ENCODE measurements at regions not wholly inside any gene's neighbourhood (a gene's known extent, or its start where the extent isn't known, plus 50 kb on each side); places are given as distances from the start of the nearest gene placed in this dataset.

GRCh38 chr3:63067999-63068645 is 192.9 kb upstream of the CADPS start:
- 33% methylated on average over 3 of the region's 3 CpGs for WGBS
- Histone ChIP-seq H3K36me3 (ENCODE audit: control insufficient read depth in 4 of 4, insufficient read depth in 3 of 4, low read depth in 1 of 4, low read length in 3 of 4) (no peaks in the 10 kb centered on the region), H3K9me3 (ENCODE audit: control insufficient read depth in 4 of 4, low read length in 3 of 4) (peaks cover 0 to 3% (median 0%) of the 10 kb centered on the region in 4 donors), H3K9ac (ENCODE audit: low read depth in 1 of 2, low read length in 2 of 2) (no peak overlapping the region), H3K27ac (ENCODE audit: low read depth in 1 of 2, low read length in 2 of 2) (no peak overlapping the region), H3K4me1 (ENCODE audit: control insufficient read depth in 4 of 4, insufficient read depth in 4 of 4, low read length in 3 of 4) (no peaks in the 10 kb centered on the region), H3K27me3 (ENCODE audit: control insufficient read depth in 4 of 4, insufficient read depth in 4 of 4, low read length in 3 of 4) (no peaks in the 10 kb centered on the region), H3K4me3 (ENCODE audit: low read depth in 1 of 3, low read length in 3 of 3) (no peak overlapping the region)
- TF ChIP-seq, protein P1, sequence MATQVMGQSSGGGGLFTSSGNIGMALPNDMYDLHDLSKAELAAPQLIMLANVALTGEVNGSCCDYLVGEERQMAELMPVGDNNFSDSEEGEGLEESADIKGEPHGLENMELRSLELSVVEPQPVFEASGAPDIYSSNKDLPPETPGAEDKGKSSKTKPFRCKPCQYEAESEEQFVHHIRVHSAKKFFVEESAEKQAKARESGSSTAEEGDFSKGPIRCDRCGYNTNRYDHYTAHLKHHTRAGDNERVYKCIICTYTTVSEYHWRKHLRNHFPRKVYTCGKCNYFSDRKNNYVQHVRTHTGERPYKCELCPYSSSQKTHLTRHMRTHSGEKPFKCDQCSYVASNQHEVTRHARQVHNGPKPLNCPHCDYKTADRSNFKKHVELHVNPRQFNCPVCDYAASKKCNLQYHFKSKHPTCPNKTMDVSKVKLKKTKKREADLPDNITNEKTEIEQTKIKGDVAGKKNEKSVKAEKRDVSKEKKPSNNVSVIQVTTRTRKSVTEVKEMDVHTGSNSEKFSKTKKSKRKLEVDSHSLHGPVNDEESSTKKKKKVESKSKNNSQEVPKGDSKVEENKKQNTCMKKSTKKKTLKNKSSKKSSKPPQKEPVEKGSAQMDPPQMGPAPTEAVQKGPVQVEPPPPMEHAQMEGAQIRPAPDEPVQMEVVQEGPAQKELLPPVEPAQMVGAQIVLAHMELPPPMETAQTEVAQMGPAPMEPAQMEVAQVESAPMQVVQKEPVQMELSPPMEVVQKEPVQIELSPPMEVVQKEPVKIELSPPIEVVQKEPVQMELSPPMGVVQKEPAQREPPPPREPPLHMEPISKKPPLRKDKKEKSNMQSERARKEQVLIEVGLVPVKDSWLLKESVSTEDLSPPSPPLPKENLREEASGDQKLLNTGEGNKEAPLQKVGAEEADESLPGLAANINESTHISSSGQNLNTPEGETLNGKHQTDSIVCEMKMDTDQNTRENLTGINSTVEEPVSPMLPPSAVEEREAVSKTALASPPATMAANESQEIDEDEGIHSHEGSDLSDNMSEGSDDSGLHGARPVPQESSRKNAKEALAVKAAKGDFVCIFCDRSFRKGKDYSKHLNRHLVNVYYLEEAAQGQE (IDR thresholded peaks at IDR 0.05): peak; percentile 99
- TF ChIP-seq ZBTB33 (IDR thresholded peaks at IDR 0.05): no peak
- DNase-seq (ENCODE audit: low spot score): no peak

DNA sequence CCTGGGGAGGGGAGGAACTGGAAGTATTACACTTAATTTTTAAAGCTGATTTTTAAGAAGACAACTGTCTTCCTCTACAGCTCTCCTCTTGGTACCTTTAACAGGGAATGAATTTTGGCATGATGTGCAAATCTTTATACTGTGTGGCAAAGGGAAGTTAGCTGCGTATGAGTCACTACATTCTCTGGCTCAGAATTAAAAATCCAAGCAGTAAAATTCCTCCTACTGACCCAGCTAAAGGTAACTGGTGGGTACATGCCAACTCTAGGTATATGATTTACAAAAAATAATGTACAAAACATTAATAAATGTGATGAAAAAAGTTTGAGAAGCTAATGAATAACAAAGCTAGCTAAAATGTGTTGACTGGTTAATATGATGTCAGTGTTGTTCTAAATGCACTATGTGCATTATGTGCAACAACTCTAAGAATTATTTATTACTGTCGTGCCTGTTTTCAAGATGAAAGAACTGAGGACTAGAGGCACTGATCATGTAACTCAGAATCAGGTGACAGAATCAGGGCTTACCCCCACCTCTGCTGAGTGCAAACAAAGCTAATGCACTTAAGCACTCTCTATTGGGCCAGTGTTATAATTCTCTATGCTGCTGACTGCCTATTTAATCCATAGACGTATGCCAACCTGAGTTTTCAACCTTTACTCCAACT is 194.7 kb upstream of the CADPS start:
- 45% methylated on average over 3 of the region's 3 CpGs for WGBS
- no peaks in the 10 kb centered on the region for H3K4me1 ChIP-seq (ENCODE audit: control insufficient read depth in 4 of 4, insufficient read depth in 4 of 4, low read length in 3 of 4)
- TF ChIP-seq, protein P2, sequence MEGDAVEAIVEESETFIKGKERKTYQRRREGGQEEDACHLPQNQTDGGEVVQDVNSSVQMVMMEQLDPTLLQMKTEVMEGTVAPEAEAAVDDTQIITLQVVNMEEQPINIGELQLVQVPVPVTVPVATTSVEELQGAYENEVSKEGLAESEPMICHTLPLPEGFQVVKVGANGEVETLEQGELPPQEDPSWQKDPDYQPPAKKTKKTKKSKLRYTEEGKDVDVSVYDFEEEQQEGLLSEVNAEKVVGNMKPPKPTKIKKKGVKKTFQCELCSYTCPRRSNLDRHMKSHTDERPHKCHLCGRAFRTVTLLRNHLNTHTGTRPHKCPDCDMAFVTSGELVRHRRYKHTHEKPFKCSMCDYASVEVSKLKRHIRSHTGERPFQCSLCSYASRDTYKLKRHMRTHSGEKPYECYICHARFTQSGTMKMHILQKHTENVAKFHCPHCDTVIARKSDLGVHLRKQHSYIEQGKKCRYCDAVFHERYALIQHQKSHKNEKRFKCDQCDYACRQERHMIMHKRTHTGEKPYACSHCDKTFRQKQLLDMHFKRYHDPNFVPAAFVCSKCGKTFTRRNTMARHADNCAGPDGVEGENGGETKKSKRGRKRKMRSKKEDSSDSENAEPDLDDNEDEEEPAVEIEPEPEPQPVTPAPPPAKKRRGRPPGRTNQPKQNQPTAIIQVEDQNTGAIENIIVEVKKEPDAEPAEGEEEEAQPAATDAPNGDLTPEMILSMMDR (IDR thresholded peaks at IDR 0.05; ENCODE audit: low read depth, low read length, missing input control): no peak
- TF ChIP-seq HNF4G (IDR thresholded peaks at IDR 0.05): no peak
- TF ChIP-seq TAF1 (conservative IDR thresholded peaks at IDR 0.05): no peak
- H3K4me3 ChIP-seq (ENCODE audit: low read depth in 1 of 3, low read length in 3 of 3): no peak overlapping the region
- no peaks in the 10 kb centered on the region for H3K27me3 ChIP-seq (ENCODE audit: control insufficient read depth in 4 of 4, insufficient read depth in 4 of 4, low read length in 3 of 4)
- H3K27ac ChIP-seq (ENCODE audit: low read depth in 1 of 2, low read length in 2 of 2): no peak overlapping the region
- no peak overlapping the region for H3K9ac ChIP-seq (ENCODE audit: low read depth in 1 of 2, low read length in 2 of 2)
- no peaks in the 10 kb centered on the region for H3K36me3 ChIP-seq (ENCODE audit: control insufficient read depth in 4 of 4, insufficient read depth in 3 of 4, low read depth in 1 of 4, low read length in 3 of 4)
- no peak for DNase-seq (ENCODE audit: low spot score)
- H3K9me3 ChIP-seq (ENCODE audit: control insufficient read depth in 4 of 4, low read length in 3 of 4): no peaks in the 10 kb centered on the region

DNA sequence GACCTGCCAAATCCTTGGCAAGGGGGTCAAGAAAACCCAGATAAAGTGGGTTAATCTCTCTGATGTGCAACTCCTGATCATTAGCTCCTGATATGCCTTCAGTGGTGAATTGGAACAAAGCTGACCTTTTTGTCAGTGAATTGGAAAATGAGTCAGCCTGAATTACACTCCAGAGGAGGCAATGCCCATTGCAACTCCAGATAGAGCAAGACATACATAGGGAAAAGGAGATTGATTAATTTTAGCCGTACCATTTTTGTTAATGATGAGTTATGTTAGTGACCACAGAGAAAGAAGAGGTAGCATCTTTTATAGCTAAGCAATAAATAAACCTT is 195.2 kb upstream of the CADPS start:
- TF ChIP-seq, protein P3, sequence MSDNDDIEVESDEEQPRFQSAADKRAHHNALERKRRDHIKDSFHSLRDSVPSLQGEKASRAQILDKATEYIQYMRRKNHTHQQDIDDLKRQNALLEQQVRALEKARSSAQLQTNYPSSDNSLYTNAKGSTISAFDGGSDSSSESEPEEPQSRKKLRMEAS (IDR thresholded peaks at IDR 0.05): no peak
- TF ChIP-seq ZBTB33 (IDR thresholded peaks at IDR 0.05) (no peak), TAF1 (conservative IDR thresholded peaks at IDR 0.05) (no peak), RXRA (IDR thresholded peaks at IDR 0.05) (no peak), FOXA1 (IDR thresholded peaks at IDR 0.05) (no peak), HNF4A (conservative IDR thresholded peaks at IDR 0.05) (no peak), EGR1 (IDR thresholded peaks at IDR 0.05; ENCODE audit: low read depth in 2 of 2) (no peak), ATF3 (IDR thresholded peaks at IDR 0.05) (no peak), HNF4G (IDR thresholded peaks at IDR 0.05) (no peak), JUND (IDR thresholded peaks at IDR 0.05) (no peak)
- DNase-seq (ENCODE audit: low spot score): no peak
- H3K4me3 ChIP-seq (ENCODE audit: low read depth in 1 of 3, low read length in 3 of 3): no peak overlapping the region
- no peaks in the 10 kb centered on the region for H3K9me3 ChIP-seq (ENCODE audit: control insufficient read depth in 4 of 4, low read length in 3 of 4)
- H3K27me3 ChIP-seq (ENCODE audit: control insufficient read depth in 4 of 4, insufficient read depth in 4 of 4, low read length in 3 of 4): no peaks in the 10 kb centered on the region
- H3K4me1 ChIP-seq (ENCODE audit: control insufficient read depth in 4 of 4, insufficient read depth in 4 of 4, low read length in 3 of 4): no peaks in the 10 kb centered on the region
- H3K27ac ChIP-seq (ENCODE audit: low read depth in 1 of 2, low read length in 2 of 2): no peak overlapping the region
- H3K36me3 ChIP-seq (ENCODE audit: control insufficient read depth in 4 of 4, insufficient read depth in 3 of 4, low read depth in 1 of 4, low read length in 3 of 4): no peaks in the 10 kb centered on the region
- 80% methylated on average over 1 of the region's 1 CpG for WGBS
- no peak overlapping the region for H3K9ac ChIP-seq (ENCODE audit: low read depth in 1 of 2, low read length in 2 of 2)

All from liver (tissue), 8 donors.